HG03521 (cell line): ENCODE measurements at regions not wholly inside any gene's neighbourhood (a gene's known extent, or its start where the extent isn't known, plus 50 kb on each side); places are given as distances from the start of the nearest gene placed in this dataset.
"Not testable (repeated sequence)": the region's sequence is repeated elsewhere in the genome, so short reads cannot be mapped to it uniquely, and the experiment has no call there.

ENCODE experiments used
- ATAC-seq: cut with Tn5 transposase; IDR thresholded peaks from one replicate; pipeline ENCODE4 v1.9.1; 2021; ENCODE audit warnings: mild to moderate bottlenecking, moderate library complexity; ENCODE audit not compliant: unreplicated experiment

- ATAC-seq: not testable (repeated sequence)
These were observed 147.3 kb upstream of the STK26 start for GRCh38 chrX:131875827-131876226.

GRCh38 chrX:131881194-131881593, 141.9 kb upstream of the STK26 start:
- ATAC-seq: no peak

- ATAC-seq: not testable (repeated sequence)
These were observed 138.1 kb upstream of the STK26 start for GRCh38 chrX:131885042-131885441.

GRCh38 chrX:131893857-131894256, 129.2 kb upstream of the STK26 start:
- ATAC-seq: not testable (repeated sequence)

GRCh38 chrX:131894995-131895394, 128.1 kb upstream of the STK26 start:
- no peak for ATAC-seq

- ATAC-seq: no peak
These were observed 127.3 kb upstream of the STK26 start for GRCh38 chrX:131895807-131896206.

- no peak for ATAC-seq
These were observed 121.6 kb upstream of the STK26 start for GRCh38 chrX:131901546-131901945.

- ATAC-seq: no peak
These were observed 115.4 kb upstream of the STK26 start for GRCh38 chrX:131907488-131908314.

GRCh38 chrX:131910586-131910985, 112.5 kb upstream of the STK26 start:
- ATAC-seq: no peak

GRCh38 chrX:131915488-131915887, 107.6 kb upstream of the STK26 start:
- ATAC-seq: no peak

- no peak for ATAC-seq
These were observed 105.5 kb upstream of the STK26 start for GRCh38 chrX:131917588-131917987.

GRCh38 chrX:131918839-131919238, 104.3 kb upstream of the STK26 start:
- no peak for ATAC-seq

GRCh38 chrX:131923614-131924250, 99.4 kb upstream of the STK26 start:
- ATAC-seq: no peak

- no peak for ATAC-seq
These were observed 84.4 kb upstream of the STK26 start for GRCh38 chrX:131938749-131939148.

- ATAC-seq: no peak
These were observed 81.1 kb upstream of the STK26 start for GRCh38 chrX:131942034-131942433.

- ATAC-seq: no peak
These were observed 77.9 kb upstream of the STK26 start for GRCh38 chrX:131944936-131945902.

GRCh38 chrX:131951166-131951565, 71.9 kb upstream of the STK26 start:
- ATAC-seq: no peak

GRCh38 chrX:131955099-131955777, 67.9 kb upstream of the STK26 start:
- ATAC-seq: no peak

- no peak for ATAC-seq
These were observed 64.4 kb upstream of the STK26 start for GRCh38 chrX:131958724-131959123.

GRCh38 chrX:131970347-131970746, 52.8 kb upstream of the STK26 start:
- ATAC-seq: no peak
